GM12878 (cell line): ENCODE measurements at regions not wholly inside any gene's neighbourhood (a gene's known extent, or its start where the extent isn't known, plus 50 kb on each side); places are given as distances from the start of the nearest gene placed in this dataset.

Experiments
- ATAC-seq: fragments of 200-7000 bp; cut with Tn5 transposase; 3 replicates; pipeline ENCODE4 v1.9.1; 2020; ENCODE audit warnings: mild to moderate bottlenecking, moderate library complexity
- BruUV-seq: library from RNA; stranded (reverse); fragments of 400-500 nt; replicated peaks from 2 replicates; lab custom pipeline; 2021; lab: Mats Ljungman, UMichigan
- CTCF ChIA-PET: fragments of 300-600 bp; sonication (Branson Sonifier 250); formaldehyde crosslinking; extraction: SDS; loops from one replicate; lab custom pipeline; 2021; ENCODE audit warnings: inconsistent platforms; lab: Yijun Ruan, JAX
- POLR2A ChIA-PET: fragments of 350-600 bp; formaldehyde crosslinking; extraction: SDS; loops from one replicate; lab custom pipeline; 2021; ENCODE audit warnings: inconsistent platforms; lab: Charles Lee
- RAD21 ChIA-PET: fragments of 300-600 bp; sonication (Branson Sonifier 250); formaldehyde crosslinking; loops from one replicate; lab custom pipeline; 2023; ENCODE audit warnings: antibody characterized with exemption; ENCODE audit not compliant: unreplicated experiment; lab: Charles Lee
- SMC1A ChIA-PET: fragments of 300-600 bp; sonication (Branson Sonifier 250); formaldehyde crosslinking; loops from one replicate; lab custom pipeline; 2023; ENCODE audit not compliant: unreplicated experiment, uncharacterized antibody; lab: Charles Lee
- DNase-seq: peaks from one replicate; pipeline ENCODE4 v3.0.0-alpha.2; 2011; ENCODE audit warnings: low read depth, low spot score
- FAIRE-seq: peaks from 3 replicates; lab custom pipeline; 2011; peaks lifted over from hg19 to GRCh38; lab: Jason Lieb, UNC
- H2AFZ ChIP-seq: 2 replicates; pipeline ENCODE4 v1.6.0; 2011; ENCODE audit warnings: low read depth, low read length, control low read depth; ENCODE audit not compliant: control insufficient read depth
- H3K27ac ChIP-seq: 2 replicates; pipeline ENCODE4 v1.5.1; 2011; ENCODE audit warnings: control low read depth; ENCODE audit not compliant: control insufficient read depth, insufficient read depth
- H3K27me3 ChIP-seq, 2 experiments: replicated peaks in 1 of 2; 2 replicates each; pipeline versions ENCODE4 v1.6.0 to v1.6.1; 2011; ENCODE audit warnings: low read length in 1 of 2; ENCODE audit not compliant: control insufficient read depth in 2 of 2, insufficient read depth in 2 of 2
- H3K36me3 ChIP-seq, 2 experiments: 2 replicates each; pipeline ENCODE4 v1.5.1; 2011; ENCODE audit warnings: low read length in 1 of 2; ENCODE audit not compliant: control insufficient read depth in 2 of 2, insufficient read depth in 2 of 2
- H3K4me1 ChIP-seq: 2 replicates; pipeline ENCODE4 v1.6.1; 2011; ENCODE audit warnings: mild to moderate bottlenecking, low read length, moderate library complexity, mixed read lengths; ENCODE audit not compliant: control insufficient read depth, insufficient read depth
- H3K4me2 ChIP-seq: 2 replicates; pipeline ENCODE4 v1.6.0; 2011; ENCODE audit warnings: control low read depth; ENCODE audit not compliant: control insufficient read depth, insufficient read depth
- H3K4me3 ChIP-seq: fragments of 200-600 bp; sonication (generic); 2 replicates; pipeline ENCODE4 v1.5.1; 2016
- H3K79me2 ChIP-seq: 2 replicates; pipeline ENCODE4 v1.6.0; 2011; ENCODE audit warnings: low read length; ENCODE audit not compliant: control insufficient read depth, insufficient read depth
- H3K9ac ChIP-seq: 2 replicates; pipeline ENCODE4 v1.8.0; 2011; ENCODE audit warnings: low read length, control low read depth, mixed read lengths; ENCODE audit not compliant: control insufficient read depth, insufficient read depth
- H3K9me3 ChIP-seq: replicated peaks from 3 replicates; pipeline ENCODE4 v1.5.1; 2011; ENCODE audit warnings: mild to moderate bottlenecking, low read length; ENCODE audit not compliant: control insufficient read depth, insufficient read depth
- H4K20me1 ChIP-seq: 2 replicates; pipeline ENCODE4 v1.6.0; 2011; ENCODE audit not compliant: control insufficient read depth, insufficient read depth
- HCFC1 ChIP-seq: fragments of 150-350 bp; IDR thresholded peaks from 2 replicates; pipeline ENCODE4 v1.6.1; 2014; ENCODE audit warnings: low read length
- RAD21 ChIP-seq: IDR thresholded peaks from 2 replicates; pipeline ENCODE4 v1.6.1; 2011; ENCODE audit warnings: mild to moderate bottlenecking, low read depth, low read length, moderate library complexity; ENCODE audit not compliant: insufficient read depth
- SMC3 ChIP-seq: IDR thresholded peaks from 2 replicates; pipeline ENCODE4 v1.6.1; 2011; ENCODE audit warnings: low read length, improper control_type of control experiment, borderline replicate concordance
- WGBS: methylation state at CpG from one replicate; pipeline ENCODE4 v1.1.6; 2016; ENCODE audit warnings: low lambda C conversion rate; ENCODE audit not compliant: insufficient replicate concordance, insufficient coverage; ENCODE audit errors: missing lambda C conversion rate; 5-methylcytosine and 5-hydroxymethylcytosine counted together
- in situ Hi-C: fragments of 300-500 bp; cut with MboI; formaldehyde crosslinking; loops from 9 replicates; pipeline ENCODE4 v1.14.3; 2018; ENCODE audit warnings: mixed read lengths
- intact Hi-C: fragments of 100-400 bp; cut with micrococcal nuclease; formaldehyde crosslinking; loops from one replicate; pipeline ENCODE4 v1.14.2; 2022; ENCODE audit not compliant: unreplicated experiment
- TF ChIP-seq, protein P1 (sequence below), 3 experiments: IDR thresholded peaks in 2 of 3; conservative IDR thresholded peaks in 1 of 3; 2 replicates each; pipeline ENCODE4 v1.5.1; 2011; ENCODE audit warnings: low read depth in 3 of 3, low read length in 3 of 3, mild to moderate bottlenecking in 3 of 3, control low read depth in 2 of 3, moderate library complexity in 2 of 3, inconsistent platforms in 1 of 3, mixed read lengths in 1 of 3; ENCODE audit not compliant: control insufficient read depth in 2 of 3, insufficient read depth in 1 of 3; ENCODE audit errors: extremely low read depth in 1 of 3

DNA sequence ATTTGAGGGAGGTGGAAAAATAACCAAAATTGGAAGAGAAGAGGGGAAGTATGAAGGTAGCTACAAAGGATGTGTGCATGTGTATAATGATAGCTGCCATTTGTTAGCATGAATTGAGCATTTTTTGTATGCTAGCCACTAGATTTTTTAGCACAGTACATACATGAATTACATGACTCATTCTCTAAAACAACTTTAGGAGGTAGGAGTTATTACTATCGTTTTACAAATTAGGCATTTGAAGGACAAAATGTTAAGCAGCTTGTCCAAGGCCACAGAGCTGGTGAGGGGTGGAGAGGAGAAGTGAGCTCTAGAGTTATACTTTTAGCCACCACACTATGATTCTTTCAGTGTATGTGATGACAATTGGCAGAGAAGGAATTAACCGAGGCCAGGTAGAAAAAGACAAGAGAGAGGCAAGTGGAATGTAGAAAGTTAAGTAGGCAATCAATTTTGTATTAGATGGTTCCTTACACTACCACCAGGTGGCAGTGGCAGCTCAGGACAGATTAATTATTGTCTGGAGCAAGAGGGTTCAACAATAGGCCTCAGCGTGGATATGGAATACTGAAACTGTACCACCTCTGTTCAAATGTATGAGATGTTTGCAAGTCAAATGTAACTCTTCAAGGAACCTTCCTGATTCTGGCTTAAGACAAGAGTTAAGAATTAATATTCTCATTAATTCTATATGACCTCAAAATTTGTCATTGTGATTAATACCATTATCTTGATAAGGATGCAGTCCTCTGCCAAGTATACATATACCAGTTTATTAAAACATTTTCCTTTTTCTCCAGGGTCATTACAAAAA, 128.0 kb downstream of the MBL2 start:
- intact Hi-C loops (loop anchor here (1.0 to 2.0 kb wide), 3 partner anchors 20 to 136 kb away; no protein-coding TSS in a partner anchor), in situ Hi-C loops (loop anchor here (5.0 kb wide), 1 partner anchor 138 kb away; no protein-coding TSS in a partner anchor)
- no TSS peak for BruUV-seq
- no peaks in the 10 kb centered on the region for H3K36me3 ChIP-seq
- no peaks in the 10 kb centered on the region for H3K27me3 ChIP-seq
- no peaks in the 10 kb centered on the region for H3K4me1 ChIP-seq
- no peaks in the 10 kb centered on the region for H4K20me1 ChIP-seq
- ChIA-PET CTCF (interaction anchor here (0.7 to 6.2 kb wide), 26 partner anchors 10 to 317 kb away, joined by 3 to 77 read pairs (median 4); no protein-coding TSS in a partner anchor), RAD21 (interaction anchor here (0.6 to 3.1 kb wide), 5 partner anchors 80 to 1513 kb away, joined by 3 to 18 read pairs (median 4); no protein-coding TSS in a partner anchor), SMC1A (interaction anchor here (1.0 to 4.4 kb wide), 5 partner anchors 10 to 135 kb away, joined by 3 to 41 read pairs (median 5); no protein-coding TSS in a partner anchor), POLR2A (no interaction called here)
- DNase-seq (no peak), FAIRE-seq (peak; percentile 83), ATAC-seq (peak; percentile 79)
- H3K27ac ChIP-seq, result no peak overlapping the region
- no peak overlapping the region for H3K4me2 ChIP-seq
- H3K4me3 ChIP-seq, result no peak overlapping the region
- no peak overlapping the region for H3K9ac ChIP-seq
- no peak overlapping the region for H2AFZ ChIP-seq
- WGBS, result 0% methylated on average over 2 of the region's 3 CpGs
- no peaks in the 10 kb centered on the region for H3K9me3 ChIP-seq
- TF ChIP-seq HCFC1, result no peak
- TF ChIP-seq, protein P1, sequence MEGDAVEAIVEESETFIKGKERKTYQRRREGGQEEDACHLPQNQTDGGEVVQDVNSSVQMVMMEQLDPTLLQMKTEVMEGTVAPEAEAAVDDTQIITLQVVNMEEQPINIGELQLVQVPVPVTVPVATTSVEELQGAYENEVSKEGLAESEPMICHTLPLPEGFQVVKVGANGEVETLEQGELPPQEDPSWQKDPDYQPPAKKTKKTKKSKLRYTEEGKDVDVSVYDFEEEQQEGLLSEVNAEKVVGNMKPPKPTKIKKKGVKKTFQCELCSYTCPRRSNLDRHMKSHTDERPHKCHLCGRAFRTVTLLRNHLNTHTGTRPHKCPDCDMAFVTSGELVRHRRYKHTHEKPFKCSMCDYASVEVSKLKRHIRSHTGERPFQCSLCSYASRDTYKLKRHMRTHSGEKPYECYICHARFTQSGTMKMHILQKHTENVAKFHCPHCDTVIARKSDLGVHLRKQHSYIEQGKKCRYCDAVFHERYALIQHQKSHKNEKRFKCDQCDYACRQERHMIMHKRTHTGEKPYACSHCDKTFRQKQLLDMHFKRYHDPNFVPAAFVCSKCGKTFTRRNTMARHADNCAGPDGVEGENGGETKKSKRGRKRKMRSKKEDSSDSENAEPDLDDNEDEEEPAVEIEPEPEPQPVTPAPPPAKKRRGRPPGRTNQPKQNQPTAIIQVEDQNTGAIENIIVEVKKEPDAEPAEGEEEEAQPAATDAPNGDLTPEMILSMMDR (IDR thresholded peaks at IDR 0.05 in 2 of 3, conservative IDR thresholded peaks at IDR 0.05 in 1 of 3; ENCODE audit: control insufficient read depth in 2 of 3, extremely low read depth in 1 of 3, insufficient read depth in 1 of 3, low read depth in 3 of 3, low read length in 3 of 3), result peak; percentile 62 to 67 (median 66)
- TF ChIP-seq RAD21, result peak; percentile 81
- peak; percentile 77 for TF ChIP-seq SMC3
- H3K79me2 ChIP-seq, result no peaks in the 10 kb centered on the region
